ENCODE measurements at regions not wholly inside any gene's neighbourhood (a gene's known extent, or its start where the extent isn't known, plus 50 kb on each side); places are given as distances from the start of the nearest gene placed in this dataset.

- no peak for TF ChIP-seq EZH2phosphoT487 (IDR thresholded peaks at IDR 0.05; ENCODE audit: borderline replicate concordance, low read length)
- TF ChIP-seq CTCF (IDR thresholded peaks at IDR 0.05; ENCODE audit: low read depth, low read length, poor library complexity, severe bottlenecking) = no peak
- Histone ChIP-seq H3K27me3 (ENCODE audit: control insufficient read depth, low read length) (no peaks in the 10 kb centered on the region), H3K27ac (ENCODE audit: low read depth, low read length) (no peak overlapping the region), H3K79me2 (ENCODE audit: control insufficient read depth, low read length) (no peaks in the 10 kb centered on the region), H4K20me1 (ENCODE audit: control insufficient read depth, insufficient read depth, low read depth, low read length) (no peaks in the 10 kb centered on the region), H3F3A (ENCODE audit: control insufficient read depth, insufficient read depth) (no peaks in the 10 kb centered on the region), H3K36me3 (ENCODE audit: control insufficient read depth, low read length) (no peaks in the 10 kb centered on the region), H3K9me3 (ENCODE audit: control insufficient read depth, insufficient read depth, low read length) (no peaks in the 10 kb centered on the region), H3K4me2 (ENCODE audit: low read length) (no peak overlapping the region), H3K4me1 (ENCODE audit: control insufficient read depth, low read length) (no peaks in the 10 kb centered on the region), H3K4me3 (ENCODE audit: low read length) (no peak overlapping the region), H3K9me2 (replicated peaks; ENCODE audit: control insufficient read depth, low read length) (no peaks in the 10 kb centered on the region)
Measured at GRCh38 chr4:124152132-124152531, 560.4 kb downstream of the ANKRD50 start.

- H3K9me3 ChIP-seq (ENCODE audit: control insufficient read depth, insufficient read depth, low read length) = no peaks in the 10 kb centered on the region
- H3K4me2 ChIP-seq (ENCODE audit: low read length) = no peak overlapping the region
- H3K9me2 ChIP-seq (replicated peaks; ENCODE audit: control insufficient read depth, low read length) = no peaks in the 10 kb centered on the region
- no peaks in the 10 kb centered on the region for H4K20me1 ChIP-seq (ENCODE audit: control insufficient read depth, insufficient read depth, low read depth, low read length)
- no peaks in the 10 kb centered on the region for H3F3A ChIP-seq (ENCODE audit: control insufficient read depth, insufficient read depth)
- no peaks in the 10 kb centered on the region for H3K36me3 ChIP-seq (ENCODE audit: control insufficient read depth, low read length)
- H3K79me2 ChIP-seq (ENCODE audit: control insufficient read depth, low read length) = no peaks in the 10 kb centered on the region
- H3K27ac ChIP-seq (ENCODE audit: low read depth, low read length) = no peak overlapping the region
- H3K27me3 ChIP-seq (ENCODE audit: control insufficient read depth, low read length) = no peaks in the 10 kb centered on the region
- no peaks in the 10 kb centered on the region for H3K4me1 ChIP-seq (ENCODE audit: control insufficient read depth, low read length)
- no peak for TF ChIP-seq EZH2phosphoT487 (IDR thresholded peaks at IDR 0.05; ENCODE audit: borderline replicate concordance, low read length)
- TF ChIP-seq CTCF (IDR thresholded peaks at IDR 0.05; ENCODE audit: low read depth, low read length, poor library complexity, severe bottlenecking) = no peak
- no peak overlapping the region for H3K4me3 ChIP-seq (ENCODE audit: low read length)
Measured at GRCh38 chr4:124155239-124155638, 557.3 kb downstream of the ANKRD50 start.

- Histone ChIP-seq H3K4me1 (ENCODE audit: control insufficient read depth, low read length) (no peaks in the 10 kb centered on the region), H3F3A (ENCODE audit: control insufficient read depth, insufficient read depth) (no peaks in the 10 kb centered on the region), H3K27me3 (ENCODE audit: control insufficient read depth, low read length) (no peaks in the 10 kb centered on the region), H3K27ac (ENCODE audit: low read depth, low read length) (no peak overlapping the region), H3K9me3 (ENCODE audit: control insufficient read depth, insufficient read depth, low read length) (no peaks in the 10 kb centered on the region), H3K4me3 (ENCODE audit: low read length) (no peak overlapping the region), H3K36me3 (ENCODE audit: control insufficient read depth, low read length) (no peaks in the 10 kb centered on the region), H3K4me2 (ENCODE audit: low read length) (no peak overlapping the region), H3K79me2 (ENCODE audit: control insufficient read depth, low read length) (no peaks in the 10 kb centered on the region), H3K9me2 (replicated peaks; ENCODE audit: control insufficient read depth, low read length) (no peaks in the 10 kb centered on the region), H4K20me1 (ENCODE audit: control insufficient read depth, insufficient read depth, low read depth, low read length) (no peaks in the 10 kb centered on the region)
- TF ChIP-seq EZH2phosphoT487 (IDR thresholded peaks at IDR 0.05; ENCODE audit: borderline replicate concordance, low read length) = no peak
- TF ChIP-seq CTCF (IDR thresholded peaks at IDR 0.05; ENCODE audit: low read depth, low read length, poor library complexity, severe bottlenecking) = no peak
Measured at GRCh38 chr4:124157396-124158083, 555.0 kb downstream of the ANKRD50 start.

Measured in DOHH2 (cell line).